Ascending aorta (tissue), 2 donors: ENCODE measurements at regions not wholly inside any gene's neighbourhood (a gene's known extent, or its start where the extent isn't known, plus 50 kb on each side); places are given as distances from the start of the nearest gene placed in this dataset.

ENCODE experiments used
- DNase-seq, 2 donors: peaks; one replicate each; pipeline ENCODE4 v3.0.0-alpha.2; 2019; ENCODE audit warnings: low spot score in 2 of 2
- H3K27ac ChIP-seq, 2 donors: fragments of 200-600 bp; sonication (generic); one replicate each; pipeline ENCODE4 v1.5.1; 2016 to 2017; ENCODE audit warnings: mild to moderate bottlenecking in 1 of 2
- H3K27me3 ChIP-seq: fragments of 200-600 bp; sonication (generic); one replicate; pipeline ENCODE4 v1.5.1; 2017
- H3K36me3 ChIP-seq, 2 donors: fragments of 200-600 bp; sonication (generic); one replicate each; pipeline ENCODE4 v1.5.1; 2016
- H3K4me1 ChIP-seq, 2 donors: fragments of 200-600 bp; sonication (generic); one replicate each; pipeline ENCODE4 v1.5.1; 2016 to 2017; ENCODE audit warnings: mild to moderate bottlenecking in 1 of 2
- H3K4me3 ChIP-seq, 2 donors: fragments of 200-600 bp; sonication (generic); one replicate each; pipeline ENCODE4 v1.5.1; 2016 to 2017; ENCODE audit warnings: mild to moderate bottlenecking in 1 of 2
- H3K9me3 ChIP-seq, 2 donors: fragments of 200-600 bp; sonication (generic); one replicate each; pipeline ENCODE4 v1.5.1; 2016
- CTCF ChIP-seq, 3 experiments: fragments of 200-600 bp in 2 of 3; fragments of 450-650 bp in 1 of 3; sonication (generic) in 2 of 3; IDR thresholded peaks; one replicate each; pipeline ENCODE4 v1.5.1; 2016 to 2019; ENCODE audit warnings: antibody characterized with exemption in 3 of 3, mild to moderate bottlenecking in 1 of 3, moderate library complexity in 1 of 3
- intact Hi-C: fragments of 100-400 bp; cut with DNase I; formaldehyde crosslinking; loops from one replicate; pipeline ENCODE4 v1.15.1; 2023

GRCh38 chr4:181845617-181846016, 397.6 kb upstream of the TENM3 start:
- no peaks in the 10 kb centered on the region for H3K36me3 ChIP-seq
- no peaks in the 10 kb centered on the region for H3K27me3 ChIP-seq
- no peak overlapping the region for H3K27ac ChIP-seq
- no peaks in the 10 kb centered on the region for H3K4me1 ChIP-seq
- no peaks in the 10 kb centered on the region for H3K9me3 ChIP-seq
- intact Hi-C loops: no loop called here
- no peak for DNase-seq
- H3K4me3 ChIP-seq: no peak overlapping the region
- no peak for TF ChIP-seq CTCF (IDR thresholded peaks at IDR 0.05)

GRCh38 chr4:181846934-181847333, 396.3 kb upstream of the TENM3 start:
- Histone ChIP-seq H3K27ac (no peak overlapping the region), H3K4me1 (no peaks in the 10 kb centered on the region), H3K27me3 (no peaks in the 10 kb centered on the region), H3K4me3 (no peak overlapping the region), H3K9me3 (no peaks in the 10 kb centered on the region), H3K36me3 (no peaks in the 10 kb centered on the region)
- intact Hi-C loops: no loop called here
- no peak for DNase-seq
- no peak for TF ChIP-seq CTCF (IDR thresholded peaks at IDR 0.05)

GRCh38 chr4:181848357-181848756, 394.8 kb upstream of the TENM3 start:
- Histone ChIP-seq H3K36me3 (no peaks in the 10 kb centered on the region), H3K4me3 (no peak overlapping the region), H3K9me3 (no peaks in the 10 kb centered on the region), H3K27ac (no peak overlapping the region), H3K4me1 (no peaks in the 10 kb centered on the region), H3K27me3 (no peaks in the 10 kb centered on the region)
- no peak for TF ChIP-seq CTCF (IDR thresholded peaks at IDR 0.05)
- DNase-seq: no peak
- intact Hi-C loops: no loop called here

- H3K4me1 ChIP-seq: no peaks in the 10 kb centered on the region
- no peaks in the 10 kb centered on the region for H3K9me3 ChIP-seq
- no peak for TF ChIP-seq CTCF (IDR thresholded peaks at IDR 0.05)
- no peak overlapping the region for H3K4me3 ChIP-seq
- no peak for DNase-seq
- no peaks in the 10 kb centered on the region for H3K36me3 ChIP-seq
- no peaks in the 10 kb centered on the region for H3K27me3 ChIP-seq
- H3K27ac ChIP-seq: no peak overlapping the region
- intact Hi-C loops: no loop called here
Measured at GRCh38 chr4:181849472-181849871, 393.7 kb upstream of the TENM3 start.

- DNase-seq: no peak
- intact Hi-C loops: no loop called here
Measured at GRCh38 chr4:181853881-181854511, 389.2 kb upstream of the TENM3 start.

More at GRCh38 chr4:181853881-181854511, 389.2 kb upstream of the TENM3 start:
- H3K9me3 ChIP-seq: no peaks in the 10 kb centered on the region
- TF ChIP-seq CTCF (IDR thresholded peaks at IDR 0.05): no peak
- no peaks in the 10 kb centered on the region for H3K36me3 ChIP-seq
- no peak overlapping the region for H3K27ac ChIP-seq
- no peak overlapping the region for H3K4me3 ChIP-seq
- H3K27me3 ChIP-seq: no peaks in the 10 kb centered on the region
- H3K4me1 ChIP-seq: no peaks in the 10 kb centered on the region
